SK-N-MC (cell line): ENCODE measurements at regions not wholly inside any gene's neighbourhood (a gene's known extent, or its start where the extent isn't known, plus 50 kb on each side); places are given as distances from the start of the nearest gene placed in this dataset.

Experiments
- EZH2 ChIP-seq: fragments of 200-600 bp; sonication (generic); IDR thresholded peaks from one replicate; pipeline ENCODE4 v1.6.1; 2017; ENCODE audit warnings: antibody characterized with exemption
- FOXP2 ChIP-seq: optimal IDR thresholded peaks from 2 replicates; pipeline ENCODE3; 2011; ENCODE audit warnings: mild to moderate bottlenecking, moderate library complexity; ENCODE audit not compliant: insufficient read depth; ENCODE audit errors: extremely low read length, control extremely low read depth
- POLR2AphosphoS5 ChIP-seq: IDR thresholded peaks from 2 replicates; pipeline ENCODE4 v1.6.1; 2012; ENCODE audit warnings: mild to moderate bottlenecking, low read depth, low read length, borderline replicate concordance

DNA sequence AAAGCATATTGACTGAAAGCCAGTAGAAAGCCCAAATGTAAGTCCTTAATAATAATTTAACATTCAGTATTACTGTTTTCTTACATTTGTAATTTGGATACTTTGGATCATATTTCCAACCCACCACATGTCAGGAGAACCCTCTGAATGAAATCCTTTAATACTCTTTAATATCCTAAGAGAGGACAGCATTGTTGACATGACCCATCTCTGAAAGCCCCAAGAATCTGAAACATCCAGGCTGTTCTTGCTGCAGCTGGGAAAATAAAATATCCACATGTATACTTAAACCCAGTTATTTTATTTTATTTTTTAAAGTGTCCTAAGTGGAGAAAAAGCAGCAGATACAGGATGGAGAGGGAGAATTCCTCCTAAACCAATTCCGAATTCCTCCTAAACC lies 130.8 kb upstream of the RIPOR2 start:
- TF ChIP-seq EZH2 (no peak), POLR2AphosphoS5 (no peak), FOXP2 (no peak)
